ENCODE measurements at regions not wholly inside any gene's neighbourhood (a gene's known extent, or its start where the extent isn't known, plus 50 kb on each side); places are given as distances from the start of the nearest gene placed in this dataset.

- H3K36me3 ChIP-seq (ENCODE audit: control insufficient read depth in 2 of 2, insufficient read depth in 2 of 2, low read length in 1 of 2): no peaks in the 10 kb centered on the region
- H3K4me1 ChIP-seq (ENCODE audit: control insufficient read depth in 2 of 2, insufficient read depth in 2 of 2, low read length in 1 of 2): no peaks in the 10 kb centered on the region
- H3K9me3 ChIP-seq (ENCODE audit: control insufficient read depth in 2 of 2, insufficient read depth in 1 of 2, low read depth in 1 of 2, low read length in 1 of 2): peaks cover 0 to 4% of the 10 kb centered on the region in 2 donors
- no peaks in the 10 kb centered on the region for H3K27me3 ChIP-seq (ENCODE audit: control insufficient read depth in 1 of 2, insufficient read depth in 2 of 2, low read length in 2 of 2)
- H3K4me3 ChIP-seq (ENCODE audit: low read depth in 1 of 2, low read length in 2 of 2): no peak overlapping the region
- H3K27ac ChIP-seq (ENCODE audit: low read depth in 2 of 2, low read length in 1 of 2): no peak overlapping the region
These were observed 264.8 kb downstream of the CSNK1G3 start for GRCh38 chr5:123776761-123777160.

GRCh38 chr5:123771715-123772114 is 259.7 kb downstream of the CSNK1G3 start:
- Histone ChIP-seq H3K9me3 (ENCODE audit: control insufficient read depth in 2 of 2, insufficient read depth in 1 of 2, low read depth in 1 of 2, low read length in 1 of 2) (peaks cover 0 to 9% of the 10 kb centered on the region in 2 donors), H3K36me3 (ENCODE audit: control insufficient read depth in 2 of 2, insufficient read depth in 2 of 2, low read length in 1 of 2) (no peaks in the 10 kb centered on the region), H3K27me3 (ENCODE audit: control insufficient read depth in 1 of 2, insufficient read depth in 2 of 2, low read length in 2 of 2) (no peaks in the 10 kb centered on the region), H3K4me1 (ENCODE audit: control insufficient read depth in 2 of 2, insufficient read depth in 2 of 2, low read length in 1 of 2) (no peaks in the 10 kb centered on the region), H3K27ac (ENCODE audit: low read depth in 2 of 2, low read length in 1 of 2) (no peak overlapping the region), H3K4me3 (ENCODE audit: low read depth in 1 of 2, low read length in 2 of 2) (no peak overlapping the region)

- Histone ChIP-seq H3K4me1 (ENCODE audit: control insufficient read depth in 2 of 2, insufficient read depth in 2 of 2, low read length in 1 of 2) (no peaks in the 10 kb centered on the region), H3K4me3 (ENCODE audit: low read depth in 1 of 2, low read length in 2 of 2) (no peak overlapping the region), H3K36me3 (ENCODE audit: control insufficient read depth in 2 of 2, insufficient read depth in 2 of 2, low read length in 1 of 2) (no peaks in the 10 kb centered on the region), H3K27me3 (ENCODE audit: control insufficient read depth in 1 of 2, insufficient read depth in 2 of 2, low read length in 2 of 2) (no peaks in the 10 kb centered on the region), H3K9me3 (ENCODE audit: control insufficient read depth in 2 of 2, insufficient read depth in 1 of 2, low read depth in 1 of 2, low read length in 1 of 2) (peaks cover 0 to 2% of the 10 kb centered on the region in 2 donors), H3K27ac (ENCODE audit: low read depth in 2 of 2, low read length in 1 of 2) (no peak overlapping the region)
- 71 to 75% methylated on average over 2 of the region's 2 CpGs for WGBS, 2 donors
These were observed 251.2 kb downstream of the CSNK1G3 start for GRCh38 chr5:123763201-123763600.

- no peak overlapping the region for H3K27ac ChIP-seq (ENCODE audit: low read depth in 2 of 2, low read length in 1 of 2)
- no peak overlapping the region for H3K4me3 ChIP-seq (ENCODE audit: low read depth in 1 of 2, low read length in 2 of 2)
- no peaks in the 10 kb centered on the region for H3K9me3 ChIP-seq (ENCODE audit: control insufficient read depth in 2 of 2, insufficient read depth in 1 of 2, low read depth in 1 of 2, low read length in 1 of 2)
- H3K36me3 ChIP-seq (ENCODE audit: control insufficient read depth in 2 of 2, insufficient read depth in 2 of 2, low read length in 1 of 2): no peaks in the 10 kb centered on the region
- no peaks in the 10 kb centered on the region for H3K27me3 ChIP-seq (ENCODE audit: control insufficient read depth in 1 of 2, insufficient read depth in 2 of 2, low read length in 2 of 2)
- no peaks in the 10 kb centered on the region for H3K4me1 ChIP-seq (ENCODE audit: control insufficient read depth in 2 of 2, insufficient read depth in 2 of 2, low read length in 1 of 2)
These were observed 244.8 kb downstream of the CSNK1G3 start for GRCh38 chr5:123756816-123757215.

- Histone ChIP-seq H3K27me3 (ENCODE audit: control insufficient read depth in 1 of 2, insufficient read depth in 2 of 2, low read length in 2 of 2) (no peaks in the 10 kb centered on the region), H3K4me1 (ENCODE audit: control insufficient read depth in 2 of 2, insufficient read depth in 2 of 2, low read length in 1 of 2) (no peaks in the 10 kb centered on the region), H3K27ac (ENCODE audit: low read depth in 2 of 2, low read length in 1 of 2) (no peak overlapping the region), H3K36me3 (ENCODE audit: control insufficient read depth in 2 of 2, insufficient read depth in 2 of 2, low read length in 1 of 2) (no peaks in the 10 kb centered on the region), H3K4me3 (ENCODE audit: low read depth in 1 of 2, low read length in 2 of 2) (no peak overlapping the region), H3K9me3 (ENCODE audit: control insufficient read depth in 2 of 2, insufficient read depth in 1 of 2, low read depth in 1 of 2, low read length in 1 of 2) (no peaks in the 10 kb centered on the region)
- 23 to 29% methylated on average over 2 of the region's 2 CpGs for WGBS, 2 donors
These were observed 244.3 kb downstream of the CSNK1G3 start for GRCh38 chr5:123756318-123756665.

DNA sequence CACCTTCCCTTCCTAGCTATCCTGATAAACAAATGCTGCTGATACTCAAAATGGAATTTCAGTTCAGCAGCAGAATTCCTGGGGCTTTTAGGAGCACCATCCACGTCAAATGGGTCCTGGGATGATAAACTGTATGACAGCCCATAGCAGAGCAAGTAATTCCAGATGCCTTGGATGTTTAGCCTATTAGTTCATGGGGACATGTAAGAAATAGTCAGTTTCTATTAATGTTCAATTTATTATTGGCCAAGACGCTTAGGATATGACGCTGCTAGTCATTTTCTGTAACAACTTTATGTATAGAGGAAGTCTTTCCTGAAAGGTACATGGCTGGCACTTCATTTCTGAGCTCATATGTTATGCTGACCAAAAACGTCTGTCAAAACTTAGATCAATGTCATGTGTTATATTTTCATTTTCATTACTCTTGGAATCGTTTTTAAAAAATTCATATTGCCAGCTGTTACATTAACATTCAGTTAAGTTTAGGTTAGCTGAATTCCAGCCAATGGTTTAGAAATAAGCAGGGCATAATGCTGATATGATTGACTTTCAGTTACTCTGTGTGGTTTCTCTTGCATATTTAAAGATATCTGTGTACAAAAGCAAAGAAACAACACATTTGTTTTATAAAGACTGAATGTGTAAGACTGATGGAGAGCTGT is 243.8 kb downstream of the CSNK1G3 start:
- H3K4me1 ChIP-seq (ENCODE audit: control insufficient read depth in 2 of 2, insufficient read depth in 2 of 2, low read length in 1 of 2): no peaks in the 10 kb centered on the region
- 49 to 52% methylated on average over 5 of the region's 5 CpGs for WGBS, 2 donors
- no peaks in the 10 kb centered on the region for H3K27me3 ChIP-seq (ENCODE audit: control insufficient read depth in 1 of 2, insufficient read depth in 2 of 2, low read length in 2 of 2)
- H3K4me3 ChIP-seq (ENCODE audit: low read depth in 1 of 2, low read length in 2 of 2): no peak overlapping the region
- no peak overlapping the region for H3K27ac ChIP-seq (ENCODE audit: low read depth in 2 of 2, low read length in 1 of 2)
- H3K9me3 ChIP-seq (ENCODE audit: control insufficient read depth in 2 of 2, insufficient read depth in 1 of 2, low read depth in 1 of 2, low read length in 1 of 2): no peaks in the 10 kb centered on the region
- H3K36me3 ChIP-seq (ENCODE audit: control insufficient read depth in 2 of 2, insufficient read depth in 2 of 2, low read length in 1 of 2): no peaks in the 10 kb centered on the region

- H3K4me1 ChIP-seq (ENCODE audit: control insufficient read depth in 2 of 2, insufficient read depth in 2 of 2, low read length in 1 of 2): no peaks in the 10 kb centered on the region
- no peak overlapping the region for H3K4me3 ChIP-seq (ENCODE audit: low read depth in 1 of 2, low read length in 2 of 2)
- H3K36me3 ChIP-seq (ENCODE audit: control insufficient read depth in 2 of 2, insufficient read depth in 2 of 2, low read length in 1 of 2): no peaks in the 10 kb centered on the region
- no peaks in the 10 kb centered on the region for H3K9me3 ChIP-seq (ENCODE audit: control insufficient read depth in 2 of 2, insufficient read depth in 1 of 2, low read depth in 1 of 2, low read length in 1 of 2)
- no peak overlapping the region for H3K27ac ChIP-seq (ENCODE audit: low read depth in 2 of 2, low read length in 1 of 2)
- 63 to 74% methylated on average over 3 of the region's 3 CpGs for whole genome bisulfite sequencing, 2 donors
- no peaks in the 10 kb centered on the region for H3K27me3 ChIP-seq (ENCODE audit: control insufficient read depth in 1 of 2, insufficient read depth in 2 of 2, low read length in 2 of 2)
These were observed 242.9 kb downstream of the CSNK1G3 start for GRCh38 chr5:123754908-123755307.

DNA sequence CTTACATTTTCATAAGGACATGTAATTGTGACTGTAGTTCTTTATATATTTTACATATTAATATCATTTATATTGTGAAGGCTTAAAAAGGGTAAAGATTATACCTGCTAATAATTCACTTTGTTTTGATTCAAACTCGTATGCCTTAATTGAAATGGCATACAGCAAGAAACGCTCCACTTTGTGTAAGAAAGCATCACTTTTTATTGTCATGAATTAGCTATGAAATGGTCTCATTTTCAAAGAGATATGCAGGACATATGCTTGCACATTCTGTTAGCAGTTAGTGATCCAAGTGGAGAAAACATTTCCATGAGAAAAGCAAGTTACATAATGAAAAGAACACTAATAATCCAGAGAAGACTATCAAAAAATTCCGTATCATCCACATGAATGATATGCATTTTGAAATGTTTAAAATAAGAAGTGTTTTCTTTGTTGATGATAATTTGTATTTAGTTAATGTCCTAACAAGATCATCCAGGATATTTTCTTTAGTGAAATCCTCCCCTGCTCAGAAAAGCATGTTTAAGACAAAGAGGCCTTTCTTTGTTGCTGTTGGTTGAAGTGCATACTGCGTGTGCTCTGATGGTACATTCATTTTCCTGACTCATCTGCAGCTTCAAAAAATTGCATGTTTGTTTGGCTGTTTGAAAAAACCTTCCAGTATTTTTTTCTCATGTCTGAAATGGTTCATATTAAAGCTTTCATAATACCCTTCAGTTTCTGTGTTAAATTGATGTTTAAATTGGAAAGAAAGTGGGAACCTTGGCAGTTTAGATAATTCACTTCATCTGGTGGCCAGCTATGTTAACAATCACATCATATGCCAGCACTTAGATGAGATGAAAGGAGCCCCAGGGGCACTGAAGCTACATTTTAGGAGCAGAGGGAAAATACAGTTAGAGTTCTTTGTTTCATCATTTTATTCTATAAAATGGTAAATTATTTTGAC is 242.2 kb downstream of the CSNK1G3 start:
- H3K27me3 ChIP-seq (ENCODE audit: control insufficient read depth in 1 of 2, insufficient read depth in 2 of 2, low read length in 2 of 2): no peaks in the 10 kb centered on the region
- no peak overlapping the region for H3K27ac ChIP-seq (ENCODE audit: low read depth in 2 of 2, low read length in 1 of 2)
- 73 to 80% methylated on average over 4 of the region's 4 CpGs for WGBS, 2 donors
- no peaks in the 10 kb centered on the region for H3K36me3 ChIP-seq (ENCODE audit: control insufficient read depth in 2 of 2, insufficient read depth in 2 of 2, low read length in 1 of 2)
- no peaks in the 10 kb centered on the region for H3K9me3 ChIP-seq (ENCODE audit: control insufficient read depth in 2 of 2, insufficient read depth in 1 of 2, low read depth in 1 of 2, low read length in 1 of 2)
- H3K4me3 ChIP-seq (ENCODE audit: low read depth in 1 of 2, low read length in 2 of 2): no peak overlapping the region
- H3K4me1 ChIP-seq (ENCODE audit: control insufficient read depth in 2 of 2, insufficient read depth in 2 of 2, low read length in 1 of 2): no peaks in the 10 kb centered on the region

DNA sequence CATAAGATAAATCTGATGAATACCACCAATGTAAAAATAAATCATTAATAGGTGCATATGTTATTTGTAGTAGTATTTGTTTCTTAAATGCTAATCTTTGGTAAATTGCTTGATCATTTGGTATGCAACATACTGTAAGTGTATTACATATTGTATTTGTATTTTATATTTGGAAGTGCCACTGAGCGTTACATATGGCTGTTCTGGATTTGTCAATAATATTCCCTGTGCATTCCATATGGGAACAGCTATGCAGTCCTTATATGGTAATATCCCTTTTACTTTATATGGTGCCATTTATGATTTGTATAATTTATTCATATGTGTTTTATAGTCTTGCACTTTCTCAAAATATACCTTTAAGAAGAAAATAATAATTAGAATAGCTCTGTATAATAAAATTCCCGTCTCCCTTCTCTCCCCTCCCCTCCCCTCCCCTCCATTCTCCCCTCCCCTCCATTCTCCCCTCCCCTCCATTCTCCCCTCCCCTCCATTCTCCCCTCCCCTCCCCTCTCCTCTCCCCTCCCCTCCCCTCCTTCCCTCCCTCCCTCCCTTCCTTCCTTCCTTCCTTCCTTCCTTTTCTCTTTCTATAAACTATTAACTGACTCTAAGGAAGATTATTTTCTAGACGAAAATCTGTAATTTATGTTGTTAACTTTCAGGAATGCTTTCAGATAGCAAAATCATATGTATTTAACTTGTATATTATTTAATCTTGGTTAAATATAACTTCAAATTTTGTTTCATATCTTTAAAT is 241.4 kb downstream of the CSNK1G3 start:
- H3K4me3 ChIP-seq (ENCODE audit: low read depth in 1 of 2, low read length in 2 of 2): no peak overlapping the region
- no peaks in the 10 kb centered on the region for H3K27me3 ChIP-seq (ENCODE audit: control insufficient read depth in 1 of 2, insufficient read depth in 2 of 2, low read length in 2 of 2)
- no peak overlapping the region for H3K27ac ChIP-seq (ENCODE audit: low read depth in 2 of 2, low read length in 1 of 2)
- no peaks in the 10 kb centered on the region for H3K36me3 ChIP-seq (ENCODE audit: control insufficient read depth in 2 of 2, insufficient read depth in 2 of 2, low read length in 1 of 2)
- no peaks in the 10 kb centered on the region for H3K9me3 ChIP-seq (ENCODE audit: control insufficient read depth in 2 of 2, insufficient read depth in 1 of 2, low read depth in 1 of 2, low read length in 1 of 2)
- H3K4me1 ChIP-seq (ENCODE audit: control insufficient read depth in 2 of 2, insufficient read depth in 2 of 2, low read length in 1 of 2): no peaks in the 10 kb centered on the region
- 55 to 82% methylated on average over 3 of the region's 3 CpGs for WGBS, 2 donors

Data from esophagus (tissue), 2 donors.